ENCODE measurements at regions not wholly inside any gene's neighbourhood (a gene's known extent, or its start where the extent isn't known, plus 50 kb on each side); places are given as distances from the start of the nearest gene placed in this dataset.

DNA sequence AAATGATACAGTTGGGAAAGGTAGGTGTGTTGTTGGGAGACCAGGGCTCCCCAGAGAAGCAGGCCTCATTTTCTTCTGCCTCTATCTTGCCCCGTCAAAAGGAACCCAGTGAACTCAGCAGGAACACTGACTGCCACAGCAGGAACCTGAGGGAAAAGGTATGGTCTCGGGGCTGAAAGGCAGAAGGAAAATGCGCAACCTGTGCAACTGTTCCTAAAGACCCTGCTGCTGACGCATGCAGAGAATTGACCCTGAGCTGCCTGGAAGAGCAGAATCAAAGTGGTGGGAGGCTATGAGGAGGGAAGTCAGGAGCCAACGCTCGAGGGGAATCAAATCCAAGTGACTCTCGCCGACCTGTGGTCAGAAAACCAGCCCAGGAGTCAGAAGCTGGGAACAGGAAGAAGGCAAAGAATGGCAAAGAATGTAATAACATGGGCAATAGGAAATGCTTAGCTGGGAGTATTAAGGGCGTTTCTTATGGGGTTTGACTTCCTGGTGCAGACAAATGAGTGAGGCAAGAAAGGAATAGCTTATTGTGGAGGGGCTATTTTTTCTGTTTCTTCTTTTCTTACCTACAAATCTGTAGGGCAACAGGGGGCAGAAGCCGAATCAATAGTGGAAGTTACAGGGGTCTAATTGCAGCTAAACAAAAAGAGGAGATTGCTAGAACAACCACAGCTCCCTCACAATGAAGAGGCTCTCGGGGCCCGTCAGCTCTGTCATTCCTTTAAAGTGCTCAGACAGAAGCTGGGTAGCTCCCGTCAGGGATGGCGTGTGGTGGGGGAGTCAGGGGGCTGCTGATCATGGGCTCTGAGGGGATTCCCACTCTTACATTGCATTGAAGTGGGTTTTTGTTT, 65.4 kb upstream of the DLG1 start (continued):
- TF ChIP-seq, protein P1, sequence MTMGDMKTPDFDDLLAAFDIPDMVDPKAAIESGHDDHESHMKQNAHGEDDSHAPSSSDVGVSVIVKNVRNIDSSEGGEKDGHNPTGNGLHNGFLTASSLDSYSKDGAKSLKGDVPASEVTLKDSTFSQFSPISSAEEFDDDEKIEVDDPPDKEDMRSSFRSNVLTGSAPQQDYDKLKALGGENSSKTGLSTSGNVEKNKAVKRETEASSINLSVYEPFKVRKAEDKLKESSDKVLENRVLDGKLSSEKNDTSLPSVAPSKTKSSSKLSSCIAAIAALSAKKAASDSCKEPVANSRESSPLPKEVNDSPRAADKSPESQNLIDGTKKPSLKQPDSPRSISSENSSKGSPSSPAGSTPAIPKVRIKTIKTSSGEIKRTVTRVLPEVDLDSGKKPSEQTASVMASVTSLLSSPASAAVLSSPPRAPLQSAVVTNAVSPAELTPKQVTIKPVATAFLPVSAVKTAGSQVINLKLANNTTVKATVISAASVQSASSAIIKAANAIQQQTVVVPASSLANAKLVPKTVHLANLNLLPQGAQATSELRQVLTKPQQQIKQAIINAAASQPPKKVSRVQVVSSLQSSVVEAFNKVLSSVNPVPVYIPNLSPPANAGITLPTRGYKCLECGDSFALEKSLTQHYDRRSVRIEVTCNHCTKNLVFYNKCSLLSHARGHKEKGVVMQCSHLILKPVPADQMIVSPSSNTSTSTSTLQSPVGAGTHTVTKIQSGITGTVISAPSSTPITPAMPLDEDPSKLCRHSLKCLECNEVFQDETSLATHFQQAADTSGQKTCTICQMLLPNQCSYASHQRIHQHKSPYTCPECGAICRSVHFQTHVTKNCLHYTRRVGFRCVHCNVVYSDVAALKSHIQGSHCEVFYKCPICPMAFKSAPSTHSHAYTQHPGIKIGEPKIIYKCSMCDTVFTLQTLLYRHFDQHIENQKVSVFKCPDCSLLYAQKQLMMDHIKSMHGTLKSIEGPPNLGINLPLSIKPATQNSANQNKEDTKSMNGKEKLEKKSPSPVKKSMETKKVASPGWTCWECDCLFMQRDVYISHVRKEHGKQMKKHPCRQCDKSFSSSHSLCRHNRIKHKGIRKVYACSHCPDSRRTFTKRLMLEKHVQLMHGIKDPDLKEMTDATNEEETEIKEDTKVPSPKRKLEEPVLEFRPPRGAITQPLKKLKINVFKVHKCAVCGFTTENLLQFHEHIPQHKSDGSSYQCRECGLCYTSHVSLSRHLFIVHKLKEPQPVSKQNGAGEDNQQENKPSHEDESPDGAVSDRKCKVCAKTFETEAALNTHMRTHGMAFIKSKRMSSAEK (CRISPR knock-in tag; IDR thresholded peaks at IDR 0.05; ENCODE audit: borderline replicate concordance), result no peak
- TF ChIP-seq, protein P2, sequence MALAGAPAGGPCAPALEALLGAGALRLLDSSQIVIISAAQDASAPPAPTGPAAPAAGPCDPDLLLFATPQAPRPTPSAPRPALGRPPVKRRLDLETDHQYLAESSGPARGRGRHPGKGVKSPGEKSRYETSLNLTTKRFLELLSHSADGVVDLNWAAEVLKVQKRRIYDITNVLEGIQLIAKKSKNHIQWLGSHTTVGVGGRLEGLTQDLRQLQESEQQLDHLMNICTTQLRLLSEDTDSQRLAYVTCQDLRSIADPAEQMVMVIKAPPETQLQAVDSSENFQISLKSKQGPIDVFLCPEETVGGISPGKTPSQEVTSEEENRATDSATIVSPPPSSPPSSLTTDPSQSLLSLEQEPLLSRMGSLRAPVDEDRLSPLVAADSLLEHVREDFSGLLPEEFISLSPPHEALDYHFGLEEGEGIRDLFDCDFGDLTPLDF (CRISPR knock-in tag; IDR thresholded peaks at IDR 0.05), result no peak
- TF ChIP-seq, protein P3, sequence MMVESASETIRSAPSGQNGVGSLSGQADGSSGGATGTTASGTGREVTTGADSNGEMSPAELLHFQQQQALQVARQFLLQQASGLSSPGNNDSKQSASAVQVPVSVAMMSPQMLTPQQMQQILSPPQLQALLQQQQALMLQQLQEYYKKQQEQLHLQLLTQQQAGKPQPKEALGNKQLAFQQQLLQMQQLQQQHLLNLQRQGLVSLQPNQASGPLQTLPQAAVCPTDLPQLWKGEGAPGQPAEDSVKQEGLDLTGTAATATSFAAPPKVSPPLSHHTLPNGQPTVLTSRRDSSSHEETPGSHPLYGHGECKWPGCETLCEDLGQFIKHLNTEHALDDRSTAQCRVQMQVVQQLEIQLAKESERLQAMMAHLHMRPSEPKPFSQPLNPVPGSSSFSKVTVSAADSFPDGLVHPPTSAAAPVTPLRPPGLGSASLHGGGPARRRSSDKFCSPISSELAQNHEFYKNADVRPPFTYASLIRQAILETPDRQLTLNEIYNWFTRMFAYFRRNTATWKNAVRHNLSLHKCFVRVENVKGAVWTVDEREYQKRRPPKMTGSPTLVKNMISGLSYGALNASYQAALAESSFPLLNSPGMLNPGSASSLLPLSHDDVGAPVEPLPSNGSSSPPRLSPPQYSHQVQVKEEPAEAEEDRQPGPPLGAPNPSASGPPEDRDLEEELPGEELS (CRISPR knock-in tag; IDR thresholded peaks at IDR 0.05), result no peak
- TF ChIP-seq ZNF317 (CRISPR knock-in tag; IDR thresholded peaks at IDR 0.05; ENCODE audit: borderline replicate concordance, low read depth) (no peak), NFE2L1 (CRISPR knock-in tag; IDR thresholded peaks at IDR 0.05) (no peak)

DNA sequence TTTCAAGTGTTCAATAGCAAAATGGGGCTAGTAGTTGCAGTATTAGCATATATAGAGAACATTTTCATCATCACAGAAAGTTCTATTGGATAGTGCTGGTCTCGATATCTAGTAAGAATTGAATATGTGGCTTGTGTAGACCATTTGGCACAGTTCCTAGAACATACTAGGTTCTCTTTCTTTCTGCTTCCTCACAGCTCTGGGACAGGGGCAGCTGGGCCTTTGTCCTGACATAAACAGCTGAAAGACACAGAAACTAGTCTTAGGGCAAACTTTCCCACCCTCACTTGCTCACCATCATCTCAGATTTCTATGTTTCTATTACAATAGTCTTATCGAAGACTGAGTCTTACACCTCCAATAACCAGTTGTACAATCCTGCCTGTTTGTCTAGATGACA, 63.7 kb upstream of the DLG1 start:
- DNase-seq (ENCODE audit: low spot score), result no peak
- Mint-ChIP-seq H3K36me3 (peaks cover 32% of the 10 kb centered on the region), H3K9me3 (peaks cover 34% of the 10 kb centered on the region), H3K4me3 (no peak overlapping the region), H3K27me3 (ENCODE audit: low read depth) (peaks cover 7% of the 10 kb centered on the region), H3K4me1 (peaks cover 28% of the 10 kb centered on the region), H3K27ac (no peak overlapping the region)
- ChIA-PET POLR2A (no interaction called here), CTCF (no interaction called here)
- no peak for ATAC-seq
- no peak for TF ChIP-seq NFE2L1 (CRISPR knock-in tag; IDR thresholded peaks at IDR 0.05)
- TF ChIP-seq, protein P4, sequence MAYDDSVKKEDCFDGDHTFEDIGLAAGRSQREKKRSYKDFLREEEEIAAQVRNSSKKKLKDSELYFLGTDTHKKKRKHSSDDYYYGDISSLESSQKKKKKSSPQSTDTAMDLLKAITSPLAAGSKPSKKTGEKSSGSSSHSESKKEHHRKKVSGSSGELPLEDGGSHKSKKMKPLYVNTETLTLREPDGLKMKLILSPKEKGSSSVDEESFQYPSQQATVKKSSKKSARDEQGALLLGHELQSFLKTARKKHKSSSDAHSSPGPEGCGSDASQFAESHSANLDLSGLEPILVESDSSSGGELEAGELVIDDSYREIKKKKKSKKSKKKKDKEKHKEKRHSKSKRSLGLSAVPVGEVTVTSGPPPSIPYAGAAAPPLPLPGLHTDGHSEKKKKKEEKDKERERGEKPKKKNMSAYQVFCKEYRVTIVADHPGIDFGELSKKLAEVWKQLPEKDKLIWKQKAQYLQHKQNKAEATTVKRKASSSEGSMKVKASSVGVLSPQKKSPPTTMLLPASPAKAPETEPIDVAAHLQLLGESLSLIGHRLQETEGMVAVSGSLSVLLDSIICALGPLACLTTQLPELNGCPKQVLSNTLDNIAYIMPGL (CRISPR knock-in tag; IDR thresholded peaks at IDR 0.05), result no peak
- TF ChIP-seq, protein P2 (CRISPR knock-in tag; IDR thresholded peaks at IDR 0.05), result no peak
- TF ChIP-seq, protein P5, sequence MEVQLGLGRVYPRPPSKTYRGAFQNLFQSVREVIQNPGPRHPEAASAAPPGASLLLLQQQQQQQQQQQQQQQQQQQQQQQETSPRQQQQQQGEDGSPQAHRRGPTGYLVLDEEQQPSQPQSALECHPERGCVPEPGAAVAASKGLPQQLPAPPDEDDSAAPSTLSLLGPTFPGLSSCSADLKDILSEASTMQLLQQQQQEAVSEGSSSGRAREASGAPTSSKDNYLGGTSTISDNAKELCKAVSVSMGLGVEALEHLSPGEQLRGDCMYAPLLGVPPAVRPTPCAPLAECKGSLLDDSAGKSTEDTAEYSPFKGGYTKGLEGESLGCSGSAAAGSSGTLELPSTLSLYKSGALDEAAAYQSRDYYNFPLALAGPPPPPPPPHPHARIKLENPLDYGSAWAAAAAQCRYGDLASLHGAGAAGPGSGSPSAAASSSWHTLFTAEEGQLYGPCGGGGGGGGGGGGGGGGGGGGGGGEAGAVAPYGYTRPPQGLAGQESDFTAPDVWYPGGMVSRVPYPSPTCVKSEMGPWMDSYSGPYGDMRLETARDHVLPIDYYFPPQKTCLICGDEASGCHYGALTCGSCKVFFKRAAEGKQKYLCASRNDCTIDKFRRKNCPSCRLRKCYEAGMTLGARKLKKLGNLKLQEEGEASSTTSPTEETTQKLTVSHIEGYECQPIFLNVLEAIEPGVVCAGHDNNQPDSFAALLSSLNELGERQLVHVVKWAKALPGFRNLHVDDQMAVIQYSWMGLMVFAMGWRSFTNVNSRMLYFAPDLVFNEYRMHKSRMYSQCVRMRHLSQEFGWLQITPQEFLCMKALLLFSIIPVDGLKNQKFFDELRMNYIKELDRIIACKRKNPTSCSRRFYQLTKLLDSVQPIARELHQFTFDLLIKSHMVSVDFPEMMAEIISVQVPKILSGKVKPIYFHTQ (CRISPR knock-in tag; IDR thresholded peaks at IDR 0.05), result no peak
- TF ChIP-seq, protein P6, sequence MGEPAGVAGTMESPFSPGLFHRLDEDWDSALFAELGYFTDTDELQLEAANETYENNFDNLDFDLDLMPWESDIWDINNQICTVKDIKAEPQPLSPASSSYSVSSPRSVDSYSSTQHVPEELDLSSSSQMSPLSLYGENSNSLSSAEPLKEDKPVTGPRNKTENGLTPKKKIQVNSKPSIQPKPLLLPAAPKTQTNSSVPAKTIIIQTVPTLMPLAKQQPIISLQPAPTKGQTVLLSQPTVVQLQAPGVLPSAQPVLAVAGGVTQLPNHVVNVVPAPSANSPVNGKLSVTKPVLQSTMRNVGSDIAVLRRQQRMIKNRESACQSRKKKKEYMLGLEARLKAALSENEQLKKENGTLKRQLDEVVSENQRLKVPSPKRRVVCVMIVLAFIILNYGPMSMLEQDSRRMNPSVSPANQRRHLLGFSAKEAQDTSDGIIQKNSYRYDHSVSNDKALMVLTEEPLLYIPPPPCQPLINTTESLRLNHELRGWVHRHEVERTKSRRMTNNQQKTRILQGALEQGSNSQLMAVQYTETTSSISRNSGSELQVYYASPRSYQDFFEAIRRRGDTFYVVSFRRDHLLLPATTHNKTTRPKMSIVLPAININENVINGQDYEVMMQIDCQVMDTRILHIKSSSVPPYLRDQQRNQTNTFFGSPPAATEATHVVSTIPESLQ (CRISPR knock-in tag; IDR thresholded peaks at IDR 0.05), result no peak
- no peak for TF ChIP-seq NR1H2 (CRISPR knock-in tag; IDR thresholded peaks at IDR 0.05)
- TF ChIP-seq ZNF121 (CRISPR knock-in tag; IDR thresholded peaks at IDR 0.05), result no peak
- TF ChIP-seq MYBL2 (CRISPR knock-in tag; IDR thresholded peaks at IDR 0.05), result no peak
- TF ChIP-seq, protein P7, sequence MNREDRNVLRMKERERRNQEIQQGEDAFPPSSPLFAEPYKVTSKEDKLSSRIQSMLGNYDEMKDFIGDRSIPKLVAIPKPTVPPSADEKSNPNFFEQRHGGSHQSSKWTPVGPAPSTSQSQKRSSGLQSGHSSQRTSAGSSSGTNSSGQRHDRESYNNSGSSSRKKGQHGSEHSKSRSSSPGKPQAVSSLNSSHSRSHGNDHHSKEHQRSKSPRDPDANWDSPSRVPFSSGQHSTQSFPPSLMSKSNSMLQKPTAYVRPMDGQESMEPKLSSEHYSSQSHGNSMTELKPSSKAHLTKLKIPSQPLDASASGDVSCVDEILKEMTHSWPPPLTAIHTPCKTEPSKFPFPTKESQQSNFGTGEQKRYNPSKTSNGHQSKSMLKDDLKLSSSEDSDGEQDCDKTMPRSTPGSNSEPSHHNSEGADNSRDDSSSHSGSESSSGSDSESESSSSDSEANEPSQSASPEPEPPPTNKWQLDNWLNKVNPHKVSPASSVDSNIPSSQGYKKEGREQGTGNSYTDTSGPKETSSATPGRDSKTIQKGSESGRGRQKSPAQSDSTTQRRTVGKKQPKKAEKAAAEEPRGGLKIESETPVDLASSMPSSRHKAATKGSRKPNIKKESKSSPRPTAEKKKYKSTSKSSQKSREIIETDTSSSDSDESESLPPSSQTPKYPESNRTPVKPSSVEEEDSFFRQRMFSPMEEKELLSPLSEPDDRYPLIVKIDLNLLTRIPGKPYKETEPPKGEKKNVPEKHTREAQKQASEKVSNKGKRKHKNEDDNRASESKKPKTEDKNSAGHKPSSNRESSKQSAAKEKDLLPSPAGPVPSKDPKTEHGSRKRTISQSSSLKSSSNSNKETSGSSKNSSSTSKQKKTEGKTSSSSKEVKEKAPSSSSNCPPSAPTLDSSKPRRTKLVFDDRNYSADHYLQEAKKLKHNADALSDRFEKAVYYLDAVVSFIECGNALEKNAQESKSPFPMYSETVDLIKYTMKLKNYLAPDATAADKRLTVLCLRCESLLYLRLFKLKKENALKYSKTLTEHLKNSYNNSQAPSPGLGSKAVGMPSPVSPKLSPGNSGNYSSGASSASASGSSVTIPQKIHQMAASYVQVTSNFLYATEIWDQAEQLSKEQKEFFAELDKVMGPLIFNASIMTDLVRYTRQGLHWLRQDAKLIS (CRISPR knock-in tag; IDR thresholded peaks at IDR 0.05; ENCODE audit: borderline replicate concordance), result no peak
- TF ChIP-seq SP1 (CRISPR knock-in tag; conservative IDR thresholded peaks at IDR 0.05), result no peak
